ENCODE measurements at regions not wholly inside any gene's neighbourhood (a gene's known extent, or its start where the extent isn't known, plus 50 kb on each side); places are given as distances from the start of the nearest gene placed in this dataset.

- TF ChIP-seq, protein P1, sequence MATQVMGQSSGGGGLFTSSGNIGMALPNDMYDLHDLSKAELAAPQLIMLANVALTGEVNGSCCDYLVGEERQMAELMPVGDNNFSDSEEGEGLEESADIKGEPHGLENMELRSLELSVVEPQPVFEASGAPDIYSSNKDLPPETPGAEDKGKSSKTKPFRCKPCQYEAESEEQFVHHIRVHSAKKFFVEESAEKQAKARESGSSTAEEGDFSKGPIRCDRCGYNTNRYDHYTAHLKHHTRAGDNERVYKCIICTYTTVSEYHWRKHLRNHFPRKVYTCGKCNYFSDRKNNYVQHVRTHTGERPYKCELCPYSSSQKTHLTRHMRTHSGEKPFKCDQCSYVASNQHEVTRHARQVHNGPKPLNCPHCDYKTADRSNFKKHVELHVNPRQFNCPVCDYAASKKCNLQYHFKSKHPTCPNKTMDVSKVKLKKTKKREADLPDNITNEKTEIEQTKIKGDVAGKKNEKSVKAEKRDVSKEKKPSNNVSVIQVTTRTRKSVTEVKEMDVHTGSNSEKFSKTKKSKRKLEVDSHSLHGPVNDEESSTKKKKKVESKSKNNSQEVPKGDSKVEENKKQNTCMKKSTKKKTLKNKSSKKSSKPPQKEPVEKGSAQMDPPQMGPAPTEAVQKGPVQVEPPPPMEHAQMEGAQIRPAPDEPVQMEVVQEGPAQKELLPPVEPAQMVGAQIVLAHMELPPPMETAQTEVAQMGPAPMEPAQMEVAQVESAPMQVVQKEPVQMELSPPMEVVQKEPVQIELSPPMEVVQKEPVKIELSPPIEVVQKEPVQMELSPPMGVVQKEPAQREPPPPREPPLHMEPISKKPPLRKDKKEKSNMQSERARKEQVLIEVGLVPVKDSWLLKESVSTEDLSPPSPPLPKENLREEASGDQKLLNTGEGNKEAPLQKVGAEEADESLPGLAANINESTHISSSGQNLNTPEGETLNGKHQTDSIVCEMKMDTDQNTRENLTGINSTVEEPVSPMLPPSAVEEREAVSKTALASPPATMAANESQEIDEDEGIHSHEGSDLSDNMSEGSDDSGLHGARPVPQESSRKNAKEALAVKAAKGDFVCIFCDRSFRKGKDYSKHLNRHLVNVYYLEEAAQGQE (IDR thresholded peaks at IDR 0.05; ENCODE audit: insufficient read depth in 1 of 2, low read depth in 2 of 2, low read length in 2 of 2), result no peak
- no peak for TF ChIP-seq SIN3A (IDR thresholded peaks at IDR 0.05; ENCODE audit: borderline replicate concordance, insufficient read depth, low read length)
- no peak for TF ChIP-seq TAF1 (IDR thresholded peaks at IDR 0.05; ENCODE audit: borderline replicate concordance, insufficient read depth, low read length)
- no peak for TF ChIP-seq FOXP2 (optimal IDR thresholded peaks at IDR 0.05; ENCODE audit: borderline replicate concordance, extremely low read depth, extremely low read length, insufficient read depth)
Observed at GRCh38 chr15:95713324-95713723, 617.2 kb upstream of the NR2F2 start.

GRCh38 chr15:95715116-95715903 is 615.2 kb upstream of the NR2F2 start:
- TF ChIP-seq, protein P1 (IDR thresholded peaks at IDR 0.05; ENCODE audit: insufficient read depth in 1 of 2, low read depth in 2 of 2, low read length in 2 of 2), result no peak
- TF ChIP-seq FOXP2 (optimal IDR thresholded peaks at IDR 0.05; ENCODE audit: borderline replicate concordance, extremely low read depth, extremely low read length, insufficient read depth) (no peak), TAF1 (IDR thresholded peaks at IDR 0.05; ENCODE audit: borderline replicate concordance, insufficient read depth, low read length) (no peak), SIN3A (IDR thresholded peaks at IDR 0.05; ENCODE audit: borderline replicate concordance, insufficient read depth, low read length) (no peak), POLR2AphosphoS5 (IDR thresholded peaks at IDR 0.05; ENCODE audit: low read depth, low read length) (no peak)

DNA sequence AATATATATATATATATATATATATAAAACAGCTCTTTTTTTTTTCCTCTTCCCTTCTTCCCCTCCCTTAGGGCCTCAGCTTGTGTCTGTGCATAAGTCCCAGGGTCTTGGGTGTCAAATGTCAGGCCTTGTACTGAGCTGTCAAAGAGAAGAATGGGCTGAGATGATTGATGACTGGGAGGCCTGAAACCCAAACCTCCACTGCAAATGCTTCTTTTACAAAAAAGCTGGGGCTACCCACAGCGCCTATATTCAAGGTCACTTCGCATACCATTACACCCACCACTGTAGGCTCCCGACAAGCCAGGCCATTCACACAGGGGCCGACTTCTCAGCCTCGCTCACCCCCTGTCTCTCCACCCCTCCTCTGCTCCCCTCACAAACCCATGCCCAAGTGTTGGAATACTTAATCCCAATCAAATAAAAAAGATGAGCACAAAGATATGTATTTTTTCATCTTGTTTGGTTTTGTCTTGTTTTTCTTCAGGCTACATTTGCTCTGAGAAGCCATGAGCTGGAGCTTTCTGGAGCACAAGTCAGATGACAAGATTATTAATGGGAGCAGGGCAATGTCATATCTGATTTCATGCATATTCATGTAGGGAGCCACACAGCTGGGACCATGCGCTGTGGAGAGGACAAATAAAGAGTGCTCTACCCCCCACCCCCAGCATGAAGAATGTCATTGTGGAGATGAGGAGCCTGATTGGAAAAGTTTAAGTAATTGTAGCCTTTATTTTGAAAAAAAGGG is 614.4 kb upstream of the NR2F2 start:
- TF ChIP-seq POLR2AphosphoS5 (IDR thresholded peaks at IDR 0.05; ENCODE audit: low read depth, low read length), result no peak

GRCh38 chr15:95716708-95717107 is 613.8 kb upstream of the NR2F2 start:
- TF ChIP-seq, protein P1 (IDR thresholded peaks at IDR 0.05; ENCODE audit: insufficient read depth in 1 of 2, low read depth in 2 of 2, low read length in 2 of 2), result no peak
- no peak for TF ChIP-seq FOXP2 (optimal IDR thresholded peaks at IDR 0.05; ENCODE audit: borderline replicate concordance, extremely low read depth, extremely low read length, insufficient read depth)

DNA sequence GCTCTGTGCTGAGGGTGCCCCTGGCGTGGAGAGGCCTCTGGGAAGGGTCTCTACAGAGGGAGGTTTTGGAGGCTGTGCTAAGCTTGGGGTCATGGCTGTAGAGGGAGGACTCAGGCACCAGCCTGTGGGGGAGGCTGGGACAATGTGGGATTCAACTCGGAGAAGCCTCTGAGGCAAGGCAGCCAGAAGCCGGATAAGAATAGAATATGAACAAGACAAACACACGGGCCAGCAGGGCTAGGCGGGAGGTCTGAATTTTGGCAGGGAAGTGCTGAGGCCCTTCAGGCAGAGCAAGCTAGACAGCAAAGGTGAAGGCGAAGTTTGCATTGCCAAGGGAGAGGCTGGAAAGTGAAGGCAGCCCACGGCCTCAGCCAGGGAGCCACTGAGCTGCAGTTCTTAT is 612.1 kb upstream of the NR2F2 start:
- TF ChIP-seq, protein P1 (IDR thresholded peaks at IDR 0.05; ENCODE audit: insufficient read depth in 1 of 2, low read depth in 2 of 2, low read length in 2 of 2), result no peak
- no peak for TF ChIP-seq TAF1 (IDR thresholded peaks at IDR 0.05; ENCODE audit: borderline replicate concordance, insufficient read depth, low read length)
- TF ChIP-seq POLR2AphosphoS5 (IDR thresholded peaks at IDR 0.05; ENCODE audit: low read depth, low read length), result no peak
- no peak for TF ChIP-seq SIN3A (IDR thresholded peaks at IDR 0.05; ENCODE audit: borderline replicate concordance, insufficient read depth, low read length)
- TF ChIP-seq FOXP2 (optimal IDR thresholded peaks at IDR 0.05; ENCODE audit: borderline replicate concordance, extremely low read depth, extremely low read length, insufficient read depth), result no peak

Data from PFSK-1 (cell line).